HEK293T (cell line): ENCODE measurements at regions not wholly inside any gene's neighbourhood (a gene's known extent, or its start where the extent isn't known, plus 50 kb on each side); places are given as distances from the start of the nearest gene placed in this dataset.

Experiments
- CTCF ChIA-PET: fragments of 350-600 bp; formaldehyde crosslinking; extraction: SDS; loops from one replicate; lab custom pipeline; 2021; ENCODE audit warnings: antibody characterized with exemption, inconsistent platforms; lab: Yijun Ruan, JAX
- POLR2A ChIA-PET: fragments of 350-600 bp; formaldehyde crosslinking; extraction: SDS; loops from one replicate; lab custom pipeline; 2020; ENCODE audit warnings: antibody characterized with exemption, inconsistent platforms; lab: Yijun Ruan, JAX
- DNase-seq: peaks from one replicate; pipeline ENCODE4 v3.0.0; 2012; ENCODE audit warnings: mixed read lengths; ENCODE audit errors: extremely low spot score
- ARNT ChIP-seq: fragments of 450-650 bp; IDR thresholded peaks from 2 replicates; pipeline ENCODE4 v1.6.1; 2017; ENCODE audit warnings: mild to moderate bottlenecking
- BHLHE40 ChIP-seq: fragments of 450-650 bp; IDR thresholded peaks from 2 replicates; pipeline ENCODE4 v1.6.1; 2016; ENCODE audit warnings: mild to moderate bottlenecking, moderate library complexity, borderline replicate concordance
- CTBP1 ChIP-seq: fragments of 450-650 bp; IDR thresholded peaks from 2 replicates; pipeline ENCODE4 v1.6.1; 2016; ENCODE audit warnings: borderline replicate concordance
- ELF4 ChIP-seq: fragments of 450-650 bp; IDR thresholded peaks from 2 replicates; pipeline ENCODE4 v1.6.1; 2017; ENCODE audit warnings: antibody characterized with exemption
- FOXA1 ChIP-seq: fragments of 450-650 bp; IDR thresholded peaks from 2 replicates; pipeline ENCODE4 v1.6.1; 2016; ENCODE audit warnings: mild to moderate bottlenecking
- FOXK2 ChIP-seq: fragments of 450-650 bp; IDR thresholded peaks from 2 replicates; pipeline ENCODE4 v1.6.1; 2016; ENCODE audit warnings: mild to moderate bottlenecking
- FOXM1 ChIP-seq: fragments of 450-650 bp; IDR thresholded peaks from 2 replicates; pipeline ENCODE4 v1.6.1; 2017; ENCODE audit warnings: mild to moderate bottlenecking, borderline replicate concordance
- HDGF ChIP-seq: fragments of 450-650 bp; IDR thresholded peaks from 2 replicates; pipeline ENCODE4 v1.6.1; 2017; ENCODE audit warnings: antibody characterized with exemption, borderline replicate concordance
- L3MBTL2 ChIP-seq: fragments of 450-650 bp; conservative IDR thresholded peaks from 2 replicates; pipeline ENCODE4 v1.6.1; 2016; ENCODE audit warnings: mild to moderate bottlenecking
- LEF1 ChIP-seq: fragments of 450-650 bp; IDR thresholded peaks from 2 replicates; pipeline ENCODE4 v1.6.1; 2017; ENCODE audit warnings: mild to moderate bottlenecking, borderline replicate concordance
- NFRKB ChIP-seq: fragments of 450-650 bp; IDR thresholded peaks from 2 replicates; pipeline ENCODE4 v1.6.1; 2016; ENCODE audit warnings: mild to moderate bottlenecking, moderate library complexity
- SP1 ChIP-seq: fragments of 450-650 bp; IDR thresholded peaks from 2 replicates; pipeline ENCODE4 v1.6.1; 2017
- SUZ12 ChIP-seq: fragments of 450-650 bp; IDR thresholded peaks from 2 replicates; pipeline ENCODE4 v1.6.1; 2016; ENCODE audit warnings: mild to moderate bottlenecking
- TARDBP ChIP-seq: fragments of 450-650 bp; IDR thresholded peaks from 2 replicates; pipeline ENCODE4 v1.6.1; 2016
- ZNF384 ChIP-seq: fragments of 450-650 bp; IDR thresholded peaks from 2 replicates; pipeline ENCODE4 v1.6.1; 2016
- TF ChIP-seq, protein P1 (sequence below): fragments of 450-650 bp; IDR thresholded peaks from 2 replicates; pipeline ENCODE4 v1.6.1; 2016

DNA sequence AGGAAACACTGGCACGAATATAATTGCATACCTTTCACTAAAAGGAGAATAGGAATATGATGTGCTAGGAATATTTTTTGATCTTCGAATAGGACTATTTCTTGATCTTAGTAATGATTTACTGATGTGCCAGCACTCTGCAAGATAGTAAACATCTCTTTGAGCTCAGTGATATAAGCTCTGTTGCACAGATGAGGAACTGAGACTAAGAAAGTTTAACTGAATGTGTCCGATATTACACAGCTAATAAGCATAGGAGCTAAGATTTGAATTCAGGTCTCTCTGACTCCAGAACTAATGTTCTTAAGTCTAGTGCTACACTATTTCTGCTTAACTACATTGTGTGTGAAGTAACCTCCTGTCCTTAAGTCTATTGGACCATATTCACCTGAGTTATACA, 98.4 kb upstream of the PTPRZ1 start:
- POLR2A ChIA-PET: no interaction called here
- TF ChIP-seq FOXK2: no peak
- TF ChIP-seq SP1: no peak
- TF ChIP-seq NFRKB: no peak
- no peak for TF ChIP-seq FOXM1
- TF ChIP-seq ARNT: no peak
- no peak for TF ChIP-seq ZNF384
- TF ChIP-seq HDGF: no peak
- no peak for TF ChIP-seq SUZ12
- TF ChIP-seq LEF1: no peak
- TF ChIP-seq, protein P1, sequence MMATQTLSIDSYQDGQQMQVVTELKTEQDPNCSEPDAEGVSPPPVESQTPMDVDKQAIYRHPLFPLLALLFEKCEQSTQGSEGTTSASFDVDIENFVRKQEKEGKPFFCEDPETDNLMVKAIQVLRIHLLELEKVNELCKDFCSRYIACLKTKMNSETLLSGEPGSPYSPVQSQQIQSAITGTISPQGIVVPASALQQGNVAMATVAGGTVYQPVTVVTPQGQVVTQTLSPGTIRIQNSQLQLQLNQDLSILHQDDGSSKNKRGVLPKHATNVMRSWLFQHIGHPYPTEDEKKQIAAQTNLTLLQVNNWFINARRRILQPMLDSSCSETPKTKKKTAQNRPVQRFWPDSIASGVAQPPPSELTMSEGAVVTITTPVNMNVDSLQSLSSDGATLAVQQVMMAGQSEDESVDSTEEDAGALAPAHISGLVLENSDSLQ: no peak
- TF ChIP-seq ELF4: no peak
- TF ChIP-seq L3MBTL2: no peak
- no peak for TF ChIP-seq FOXA1
- CTCF ChIA-PET: no interaction called here
- DNase-seq: no peak

DNA sequence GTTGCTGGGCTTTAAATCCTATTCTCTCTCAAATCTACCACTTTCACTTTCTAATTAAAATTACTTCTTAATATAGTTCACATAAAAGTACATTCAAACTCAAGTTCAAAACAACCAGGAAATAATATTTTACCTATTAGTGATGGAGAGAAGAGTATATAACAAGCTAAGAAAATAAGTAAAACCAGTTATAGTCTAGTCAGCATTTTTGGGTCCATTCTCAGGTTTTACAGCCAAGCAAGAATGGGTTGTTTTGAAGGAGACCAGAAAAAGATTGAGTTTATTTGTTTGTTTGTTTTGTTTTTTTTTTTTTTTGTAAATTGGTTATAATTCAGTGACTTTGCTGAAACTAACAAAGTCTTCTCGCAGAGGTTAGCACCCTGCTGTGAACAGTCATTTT, 106.3 kb upstream of the PTPRZ1 start:
- TF ChIP-seq CTBP1 (no peak), LEF1 (no peak), HDGF (no peak), SP1 (no peak), TARDBP (no peak), ZNF384 (no peak), BHLHE40 (no peak), ARNT (no peak), FOXK2 (no peak), FOXA1 (no peak), L3MBTL2 (no peak), ELF4 (no peak)
- TF ChIP-seq, protein P1: no peak
- CTCF ChIA-PET: no interaction called here
- POLR2A ChIA-PET: no interaction called here
- no peak for DNase-seq

DNA sequence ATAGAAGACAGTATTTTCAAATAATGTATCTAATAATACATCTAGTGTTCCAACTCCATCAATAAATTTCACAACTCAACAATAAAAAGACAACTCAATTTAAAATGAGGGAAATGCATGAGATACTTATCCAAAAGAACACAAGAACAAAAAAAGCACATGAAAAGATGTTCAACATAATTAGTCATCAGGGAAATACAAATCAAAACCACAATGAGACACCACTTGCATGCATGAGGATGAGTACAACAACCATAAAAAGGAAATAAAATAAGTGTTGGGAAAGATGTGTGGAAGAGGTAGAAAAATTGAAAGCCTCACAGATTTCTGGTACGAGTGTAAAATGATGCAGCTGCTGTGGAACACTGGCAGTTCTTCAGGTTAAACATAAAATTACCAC, 111.6 kb upstream of the PTPRZ1 start:
- CTCF ChIA-PET: no interaction called here
- no peak for DNase-seq
- no peak for TF ChIP-seq ZNF384
- no peak for TF ChIP-seq L3MBTL2
- TF ChIP-seq FOXK2: no peak
- TF ChIP-seq, protein P1: no peak
- TF ChIP-seq ARNT: no peak
- TF ChIP-seq SUZ12: no peak
- TF ChIP-seq CTBP1: no peak
- TF ChIP-seq BHLHE40: no peak
- TF ChIP-seq FOXA1: no peak
- TF ChIP-seq NFRKB: no peak
- TF ChIP-seq FOXM1: no peak
- TF ChIP-seq SP1: no peak
- no peak for TF ChIP-seq ELF4
- no peak for TF ChIP-seq LEF1
- no peak for TF ChIP-seq HDGF
- no peak for TF ChIP-seq TARDBP

DNA sequence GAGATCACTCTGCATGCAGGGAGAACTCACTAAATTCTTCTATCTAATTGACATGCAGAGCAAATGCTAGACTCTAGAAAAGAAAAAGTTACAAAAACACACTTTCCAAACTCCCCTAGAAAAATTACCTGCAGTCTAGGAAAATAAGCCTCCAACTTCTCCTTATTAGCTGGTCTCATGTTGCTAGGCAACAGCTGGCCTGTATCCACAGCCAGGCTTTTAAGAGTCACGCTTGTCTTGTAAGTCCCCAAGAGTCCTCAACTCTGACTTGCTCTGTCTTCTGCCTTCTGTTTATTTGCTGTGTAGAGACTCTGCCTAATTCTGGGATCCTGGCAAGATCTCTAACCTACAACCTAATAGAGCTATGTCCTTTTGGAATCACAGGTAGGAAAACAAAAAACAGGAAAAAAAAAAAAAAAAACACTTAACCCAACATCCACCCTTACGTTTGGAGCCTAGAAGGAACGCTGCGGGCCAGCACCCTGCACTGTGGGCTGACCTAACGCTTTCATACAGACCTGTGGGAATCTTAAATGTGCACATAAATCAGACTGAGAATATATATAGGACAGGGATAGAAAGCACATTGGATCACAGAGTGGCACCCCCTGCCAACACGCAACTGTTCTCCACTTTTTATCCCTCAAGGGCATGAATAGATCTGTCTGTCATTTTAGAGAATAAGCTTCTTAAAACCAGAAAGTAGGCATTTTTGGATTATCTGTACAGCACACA, 117.0 kb upstream of the PTPRZ1 start:
- ChIA-PET POLR2A (no interaction called here), CTCF (interaction anchor here (2.4 kb wide), 1 partner anchor 239 kb away, joined by 12 read pairs; no protein-coding TSS in a partner anchor)
- TF ChIP-seq HDGF (no peak), LEF1 (no peak), SUZ12 (no peak)
- no peak for DNase-seq

More for the DNA sequence above, 111.6 kb upstream of the PTPRZ1 start:
- POLR2A ChIA-PET: no interaction called here

DNA sequence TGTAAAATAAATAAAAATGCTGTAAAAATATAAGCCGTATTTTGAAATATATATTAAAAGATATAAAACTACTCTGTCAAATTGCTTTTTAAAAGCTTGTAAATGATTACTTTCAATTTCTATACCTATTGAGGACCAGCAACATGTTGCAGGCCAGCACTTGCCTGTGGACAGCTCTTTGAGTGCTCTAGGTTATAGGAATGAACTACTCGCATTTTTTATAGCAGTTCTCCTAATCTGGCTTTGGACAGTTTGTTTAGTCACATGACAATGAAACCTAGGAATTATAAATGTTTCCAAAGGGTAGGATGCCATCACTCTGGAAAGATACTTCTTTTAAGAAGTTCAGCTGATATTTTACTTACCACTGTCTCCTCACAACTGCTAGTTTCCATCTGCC, 117.7 kb upstream of the PTPRZ1 start:
- ChIA-PET POLR2A (no interaction called here), CTCF (interaction anchor here (2.4 kb wide), 1 partner anchor 239 kb away, joined by 12 read pairs; no protein-coding TSS in a partner anchor)
- no peak for TF ChIP-seq ZNF384
- TF ChIP-seq SP1: no peak
- no peak for DNase-seq

DNA sequence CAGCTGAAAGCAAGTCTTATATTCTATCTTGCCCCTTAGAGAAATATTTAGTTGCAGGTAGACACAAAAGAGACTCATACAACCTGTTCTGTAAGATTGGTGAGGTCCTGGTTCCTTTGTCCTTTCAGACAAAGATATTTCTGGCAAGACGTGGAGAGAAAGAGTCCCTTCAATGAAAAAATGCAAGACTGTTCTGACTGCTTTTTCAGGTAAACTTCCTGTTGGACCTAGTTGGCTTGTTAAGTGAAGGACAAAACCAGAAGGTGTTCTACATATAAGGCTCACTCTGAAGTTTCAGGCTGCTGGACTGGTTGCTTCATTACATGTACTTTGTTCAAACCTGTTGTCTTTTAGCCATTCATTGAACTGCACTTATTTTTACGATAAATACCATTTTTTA, 119.0 kb upstream of the PTPRZ1 start:
- TF ChIP-seq LEF1 (no peak), HDGF (no peak), NFRKB (no peak), FOXK2 (no peak), SUZ12 (no peak), FOXM1 (no peak), L3MBTL2 (no peak), SP1 (no peak), BHLHE40 (no peak), TARDBP (no peak), CTBP1 (no peak), ARNT (no peak), ZNF384 (no peak), ELF4 (no peak)
- TF ChIP-seq, protein P1: no peak
- CTCF ChIA-PET: interaction anchor here (0.7 kb wide), 1 partner anchor 189 kb away, joined by 4 read pairs; no protein-coding TSS in a partner anchor
- no peak for DNase-seq
- POLR2A ChIA-PET: no interaction called here
